HG03442 (cell line): ENCODE measurements at regions not wholly inside any gene's neighbourhood (a gene's known extent, or its start where the extent isn't known, plus 50 kb on each side); places are given as distances from the start of the nearest gene placed in this dataset.
"Not testable (repeated sequence)": the region's sequence is repeated elsewhere in the genome, so short reads cannot be mapped to it uniquely, and the experiment has no call there.

ENCODE experiments used
- ATAC-seq: cut with Tn5 transposase; IDR thresholded peaks from one replicate; pipeline ENCODE4 v1.9.1; 2021; ENCODE audit warnings: mild to moderate bottlenecking, moderate library complexity; ENCODE audit not compliant: unreplicated experiment

DNA sequence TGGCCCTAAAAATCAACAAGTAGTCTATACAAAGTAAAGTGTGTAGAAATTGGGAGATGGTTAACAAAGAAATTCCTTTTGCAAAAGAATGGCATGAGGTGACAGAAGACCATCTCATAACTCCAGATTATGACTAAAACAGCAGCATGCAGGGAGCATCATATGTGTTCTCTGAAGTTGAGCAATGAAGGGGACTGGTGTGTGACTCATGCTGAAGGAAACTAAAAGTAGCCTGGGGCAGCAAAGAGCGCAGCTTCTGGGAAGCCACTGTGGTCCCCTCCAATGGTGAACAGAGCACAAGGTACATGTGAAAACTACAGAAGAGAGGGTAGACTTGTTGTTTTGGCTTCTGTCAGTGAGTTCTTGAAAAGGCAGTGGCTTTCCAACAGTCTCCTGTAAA, 133.4 kb downstream of the MACC1 start:
- ATAC-seq: peak; percentile 77

DNA sequence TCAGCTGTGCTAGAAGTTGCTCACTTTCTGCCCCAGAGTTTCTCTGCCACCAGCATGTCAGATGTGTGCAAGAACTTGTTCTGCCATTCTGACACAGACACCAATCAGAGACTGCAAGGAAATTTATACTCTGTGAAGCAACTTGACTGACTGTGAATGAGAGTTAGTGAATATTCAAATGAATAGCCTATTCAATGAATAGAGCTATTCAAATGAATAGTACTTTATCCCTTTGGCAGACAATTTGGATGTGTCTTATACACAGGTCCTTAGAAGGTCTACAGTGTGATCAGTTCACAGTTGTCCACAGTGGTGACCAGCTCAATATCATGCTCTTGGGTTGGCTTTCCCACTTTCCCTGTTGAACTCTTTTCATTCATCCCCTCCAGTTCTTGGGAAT, 138.1 kb downstream of the MACC1 start:
- no peak for ATAC-seq

DNA sequence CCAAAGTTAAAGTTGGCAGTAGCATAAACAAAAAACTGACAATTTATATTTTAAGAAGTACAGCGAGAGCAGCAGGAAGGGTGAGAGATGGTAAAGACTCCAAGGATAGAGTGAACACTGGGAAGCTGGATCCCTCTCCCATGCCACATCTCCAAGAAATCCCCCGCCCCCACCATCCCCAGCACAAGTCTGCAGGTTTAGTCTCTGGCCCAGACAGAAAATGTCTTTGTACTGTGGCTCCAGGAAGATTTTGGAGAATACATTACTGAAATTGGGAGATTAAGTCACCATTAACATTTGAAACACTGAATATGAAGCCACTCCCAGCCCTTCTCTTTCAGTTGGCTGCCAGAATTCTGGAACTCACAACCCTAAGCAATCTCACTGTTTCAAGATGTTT, 140.3 kb downstream of the MACC1 start:
- ATAC-seq: no peak

DNA sequence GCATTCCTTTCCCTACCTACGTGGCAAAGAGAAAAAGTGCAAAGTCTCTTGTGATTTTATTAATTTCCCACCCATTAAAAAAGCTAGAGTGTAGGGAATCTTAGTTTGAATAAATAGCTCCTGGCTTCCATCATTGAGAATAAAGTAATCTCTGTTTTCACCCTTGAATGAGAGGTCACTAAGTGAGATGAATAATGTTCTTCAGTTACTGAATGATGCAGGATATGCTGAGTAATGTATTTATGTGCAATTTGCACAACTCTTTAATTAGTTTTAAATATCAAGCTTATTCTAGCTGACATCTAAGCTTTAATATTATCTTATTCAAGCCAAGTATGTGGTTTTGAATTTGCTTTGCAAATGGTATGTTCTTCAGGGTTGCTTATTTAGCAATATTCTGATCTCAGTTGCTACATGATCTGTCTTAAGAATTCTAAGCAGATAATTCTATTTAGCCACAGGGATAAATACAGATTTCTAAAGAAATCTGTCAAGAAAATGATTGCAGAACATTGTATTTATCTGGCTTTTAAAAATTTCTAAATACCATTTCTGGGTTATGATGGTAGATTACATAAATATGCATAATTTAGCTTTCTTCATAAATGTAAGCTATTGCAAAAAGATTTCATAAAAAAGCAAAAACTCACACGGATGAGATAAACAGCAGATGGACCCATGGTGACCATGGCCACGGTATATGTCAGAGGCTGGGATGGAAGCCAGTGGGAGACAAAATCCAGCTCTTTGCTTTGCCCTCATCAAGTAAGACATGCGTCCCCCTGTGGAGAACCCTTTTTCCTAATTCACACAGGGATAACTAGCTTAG, 141.0 kb downstream of the MACC1 start:
- no peak for ATAC-seq

DNA sequence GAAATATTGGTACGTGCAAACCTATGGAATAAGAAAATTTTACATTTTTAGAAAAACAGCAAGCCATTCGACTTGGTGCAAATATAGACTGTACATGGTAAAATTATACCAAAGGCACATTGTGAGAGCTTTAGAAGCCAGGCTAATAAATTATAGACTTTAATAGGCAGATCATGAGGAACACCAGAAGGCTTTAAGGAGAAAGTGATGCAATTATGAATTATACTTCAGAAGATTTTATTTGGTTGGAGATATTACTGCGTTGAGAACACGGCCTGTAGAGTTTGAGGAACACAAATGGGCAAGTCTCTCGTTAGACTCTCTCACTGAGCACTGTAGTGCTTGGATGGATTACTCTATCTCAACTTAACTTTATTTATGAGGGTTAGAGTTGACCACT, 141.7 kb downstream of the MACC1 start:
- ATAC-seq: no peak

DNA sequence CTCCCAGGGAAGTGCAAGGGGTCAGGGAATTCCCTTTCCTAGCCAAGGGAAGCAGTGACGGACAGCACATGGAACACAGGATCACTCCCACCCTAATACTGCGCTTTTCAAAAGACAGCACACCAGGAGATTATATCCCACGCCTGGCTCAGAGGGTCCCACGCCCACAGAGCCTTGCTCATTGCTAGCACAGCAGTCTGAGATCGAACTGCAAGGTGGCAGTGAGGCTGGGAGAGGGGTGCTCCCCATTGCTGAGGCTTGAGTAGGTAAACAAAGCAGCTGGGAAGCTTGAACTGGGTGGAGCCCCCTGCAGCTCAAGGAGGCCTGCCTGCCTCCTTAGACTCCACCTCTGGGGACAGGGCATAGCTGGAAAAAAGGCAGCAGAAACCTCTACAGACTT, 149.2 kb downstream of the MACC1 start:
- ATAC-seq: not testable (repeated sequence)

DNA sequence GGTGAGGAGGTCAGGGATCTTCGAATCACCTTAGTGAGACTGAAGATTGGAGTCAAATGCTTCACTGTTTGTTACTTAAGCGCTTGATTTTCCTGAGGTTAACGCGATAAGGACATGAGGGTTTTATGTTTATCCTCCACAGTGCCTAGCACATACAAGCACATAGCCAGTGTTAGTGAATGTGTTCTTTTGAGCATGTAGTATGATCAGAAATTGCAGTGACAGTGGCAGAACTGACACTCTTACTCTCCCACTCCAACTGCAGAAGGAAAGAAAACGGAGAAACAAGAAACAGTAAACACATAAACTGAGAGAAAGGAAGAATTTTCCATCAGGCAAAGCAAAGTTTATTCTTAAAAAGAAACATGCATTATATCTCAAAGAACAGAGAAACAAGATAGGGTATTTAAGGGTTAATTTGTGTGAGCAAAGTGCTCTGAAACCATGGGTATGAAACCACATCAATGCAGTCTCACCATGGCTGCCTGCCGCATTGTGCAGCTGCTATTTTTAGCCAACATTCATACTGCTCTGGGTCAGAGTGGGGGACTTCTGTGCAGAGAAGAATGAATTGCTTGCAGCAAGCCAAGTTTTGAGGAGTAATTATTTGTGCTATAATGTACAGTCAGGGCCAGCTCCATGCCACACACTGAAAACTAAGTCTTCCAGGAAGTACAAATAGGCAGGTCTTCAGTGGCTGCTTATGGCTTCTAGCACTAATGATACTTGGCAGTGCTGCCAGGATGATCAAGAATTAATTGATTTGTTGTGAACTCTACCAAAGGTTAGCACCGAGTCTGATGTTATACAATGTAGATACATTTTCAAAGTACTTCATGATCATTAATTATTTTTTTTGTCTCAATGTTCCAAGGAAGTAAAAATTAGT, 152.0 kb downstream of the MACC1 start:
- peak; percentile 99 for ATAC-seq

DNA sequence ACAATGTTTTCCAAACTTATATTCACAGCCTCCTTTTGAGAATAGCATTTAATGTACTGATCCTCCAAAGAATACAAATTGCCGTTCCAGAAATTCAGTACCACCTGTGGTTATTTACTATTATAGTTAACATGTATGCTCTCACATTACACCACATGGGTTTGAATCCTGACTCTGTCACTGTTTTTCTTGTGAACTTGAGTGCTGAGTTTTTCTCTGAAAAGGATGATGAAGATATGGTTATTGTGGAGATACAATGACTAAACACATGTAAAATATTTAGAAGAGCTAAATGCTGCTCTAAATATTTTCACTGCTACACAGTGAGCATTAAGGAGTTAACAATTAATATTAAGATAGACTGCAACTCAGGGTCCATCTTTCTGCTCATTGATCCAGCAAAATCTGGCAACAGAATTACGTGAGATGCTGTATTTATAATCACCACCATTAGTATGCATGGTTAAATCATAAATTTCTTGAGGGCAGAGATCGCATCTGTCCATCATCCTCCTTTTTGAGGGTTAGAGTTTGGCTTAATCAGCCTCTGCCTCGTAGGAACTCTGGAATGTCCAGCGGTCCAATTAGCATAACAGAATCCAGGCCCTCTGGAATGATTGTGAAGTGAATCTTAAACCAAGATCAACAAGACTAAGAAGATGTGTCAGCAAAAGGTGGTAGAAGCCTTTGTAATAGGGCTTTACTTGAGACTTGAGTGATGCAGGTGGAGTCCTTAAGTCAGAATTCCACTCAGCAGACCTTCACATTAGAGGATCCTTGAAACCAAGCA, 152.8 kb downstream of the MACC1 start:
- no peak for ATAC-seq

DNA sequence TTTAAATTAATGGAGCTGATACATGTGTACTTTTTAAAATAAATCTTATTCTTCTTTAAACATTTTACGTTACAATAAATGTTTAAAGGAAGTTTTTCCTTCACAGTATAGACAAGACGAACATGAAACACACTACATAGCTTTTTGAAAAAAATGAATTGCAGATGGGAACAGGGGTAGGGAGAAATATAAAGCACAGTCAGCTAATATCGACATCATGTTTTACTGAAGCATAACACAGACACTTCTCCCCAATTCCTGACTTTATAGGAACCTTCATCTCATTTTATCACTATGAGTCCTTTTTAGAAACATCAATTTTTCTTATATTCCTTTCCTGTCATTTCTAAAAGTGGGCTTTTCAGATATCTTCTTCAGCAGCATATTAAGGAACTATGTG, 153.5 kb downstream of the MACC1 start:
- no peak for ATAC-seq

DNA sequence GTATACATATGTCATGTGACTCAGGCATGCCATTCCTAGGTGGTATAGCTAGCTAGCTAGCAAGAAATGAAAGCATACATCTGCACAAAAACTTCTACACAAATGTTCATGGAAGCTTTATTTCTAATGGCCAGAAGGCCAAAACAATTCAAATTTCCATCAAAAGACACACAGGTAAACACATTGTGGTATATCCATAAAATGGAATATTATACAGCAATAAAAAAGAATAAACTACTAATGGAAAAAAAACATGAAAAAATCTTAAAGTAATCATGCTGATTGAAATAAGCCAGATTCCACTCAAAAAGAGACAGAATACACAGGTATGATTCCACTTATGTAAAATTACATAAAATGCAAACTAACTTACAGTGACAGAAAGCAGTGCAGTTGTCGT, 154.3 kb downstream of the MACC1 start:
- no peak for ATAC-seq

DNA sequence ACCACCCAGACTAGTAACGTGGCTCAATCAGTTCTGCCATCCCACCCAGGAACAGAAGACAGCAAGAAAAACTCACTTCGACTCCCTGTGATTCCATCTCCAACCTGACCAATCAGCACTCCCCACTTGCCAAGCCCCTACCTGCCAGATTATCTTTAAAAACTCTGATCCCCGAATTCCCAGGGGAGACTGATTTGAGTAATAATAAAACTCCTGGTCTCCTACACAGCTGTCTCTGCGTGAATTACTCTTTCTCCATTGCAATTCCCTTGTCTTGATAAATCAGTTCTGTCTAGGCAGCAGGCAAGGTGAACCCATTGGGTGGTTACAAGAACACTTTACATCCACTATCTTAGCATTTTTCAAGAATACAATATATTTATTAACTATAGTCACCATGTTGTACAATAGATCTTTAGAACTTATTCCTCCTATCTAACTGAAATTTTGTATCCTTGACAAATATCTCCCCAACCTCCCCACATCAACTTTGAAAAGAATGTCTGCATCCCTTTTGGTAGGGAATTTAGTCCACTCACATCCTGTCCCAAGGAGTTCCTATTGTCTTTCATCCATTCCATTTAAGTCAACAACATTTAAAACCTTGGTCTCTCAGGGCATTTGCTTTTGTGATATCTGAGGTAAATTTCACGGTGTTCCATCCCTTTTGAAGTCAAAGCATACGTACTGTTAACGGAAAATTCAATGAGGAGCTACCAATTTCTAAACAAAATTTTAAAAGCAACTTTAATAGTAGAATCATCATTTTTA, 163.7 kb downstream of the MACC1 start:
- ATAC-seq: no peak

DNA sequence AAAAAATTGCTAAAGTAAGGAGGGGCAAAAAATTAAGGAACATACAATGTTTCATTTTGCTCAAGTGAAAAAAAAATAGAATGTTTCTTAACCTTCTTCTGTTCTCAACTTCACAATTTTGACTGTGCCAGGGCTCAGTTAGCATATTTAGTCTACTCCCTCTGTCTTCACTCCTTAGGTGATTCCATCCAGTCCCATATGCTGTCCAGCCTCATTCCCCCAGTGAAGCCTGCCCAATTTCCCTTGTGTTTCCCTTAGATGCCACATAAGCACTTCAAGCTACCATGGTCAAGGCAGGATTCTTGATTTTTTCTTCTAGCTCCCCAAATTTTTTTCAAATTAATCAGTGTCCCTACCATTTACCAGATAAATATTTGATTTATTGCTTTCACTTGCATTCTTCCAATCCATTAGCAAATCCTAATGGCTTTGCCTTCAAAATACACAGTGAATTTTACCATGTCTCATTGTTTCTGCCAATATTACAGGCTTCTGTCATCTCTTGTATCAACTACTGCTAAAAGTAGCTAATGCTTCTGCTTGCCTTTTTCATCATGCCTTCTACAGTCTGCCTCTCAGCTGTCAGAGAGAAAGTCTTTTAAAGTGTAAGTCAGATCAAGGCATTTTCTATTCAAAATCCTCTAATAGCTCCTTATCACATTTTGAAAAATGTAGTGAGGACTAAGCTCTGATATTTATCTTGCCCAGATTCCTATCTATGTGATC, 166.8 kb downstream of the MACC1 start:
- ATAC-seq: no peak

DNA sequence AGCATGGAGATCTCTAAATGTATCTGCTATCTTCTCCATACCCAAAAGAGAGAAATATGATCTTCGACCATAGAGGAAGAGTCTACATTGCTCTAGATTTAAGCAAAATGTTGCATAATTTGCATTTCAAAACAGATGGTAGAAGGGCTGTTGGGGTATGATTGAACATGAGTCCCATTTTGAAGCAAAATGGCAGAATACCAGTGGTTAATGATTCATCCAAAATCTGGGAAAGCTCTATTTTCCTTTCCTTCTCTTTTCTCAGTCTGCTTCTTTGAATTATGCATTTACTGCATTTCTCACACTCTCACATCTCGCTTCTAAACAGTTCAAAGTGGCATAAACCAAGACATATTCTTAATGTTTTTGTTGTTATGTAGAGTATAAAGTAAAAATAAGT, 178.5 kb downstream of the MACC1 start:
- no peak for ATAC-seq

DNA sequence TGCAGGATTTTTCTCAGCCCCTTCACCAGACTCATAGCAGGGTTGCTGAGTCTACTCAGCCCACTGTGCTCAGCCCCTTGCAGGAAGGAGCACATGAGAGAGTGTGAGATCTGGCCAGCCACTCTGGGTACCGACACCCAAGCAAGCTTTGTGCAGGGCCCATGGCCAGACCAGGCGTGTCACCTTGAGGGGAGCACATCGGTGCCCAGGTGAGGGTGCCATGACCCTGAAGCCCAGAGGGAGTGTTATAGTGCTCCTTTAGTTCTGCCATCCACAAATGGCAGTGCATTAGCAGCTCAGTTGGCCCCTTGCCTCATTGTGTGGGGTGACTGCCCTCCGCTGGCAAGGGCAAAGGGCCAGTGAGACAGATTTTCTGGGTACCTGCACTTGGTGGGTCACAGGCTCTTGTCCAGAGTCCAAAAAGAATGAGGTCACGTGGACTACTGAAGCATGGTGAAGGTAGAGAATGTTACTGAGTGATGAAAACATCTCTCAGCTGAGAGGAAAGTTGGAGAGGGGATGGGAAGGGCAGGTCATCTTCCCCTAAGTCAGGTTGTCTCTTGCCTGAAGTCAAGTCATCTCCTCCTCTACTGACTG, 181.8 kb downstream of the MACC1 start:
- ATAC-seq: no peak

DNA sequence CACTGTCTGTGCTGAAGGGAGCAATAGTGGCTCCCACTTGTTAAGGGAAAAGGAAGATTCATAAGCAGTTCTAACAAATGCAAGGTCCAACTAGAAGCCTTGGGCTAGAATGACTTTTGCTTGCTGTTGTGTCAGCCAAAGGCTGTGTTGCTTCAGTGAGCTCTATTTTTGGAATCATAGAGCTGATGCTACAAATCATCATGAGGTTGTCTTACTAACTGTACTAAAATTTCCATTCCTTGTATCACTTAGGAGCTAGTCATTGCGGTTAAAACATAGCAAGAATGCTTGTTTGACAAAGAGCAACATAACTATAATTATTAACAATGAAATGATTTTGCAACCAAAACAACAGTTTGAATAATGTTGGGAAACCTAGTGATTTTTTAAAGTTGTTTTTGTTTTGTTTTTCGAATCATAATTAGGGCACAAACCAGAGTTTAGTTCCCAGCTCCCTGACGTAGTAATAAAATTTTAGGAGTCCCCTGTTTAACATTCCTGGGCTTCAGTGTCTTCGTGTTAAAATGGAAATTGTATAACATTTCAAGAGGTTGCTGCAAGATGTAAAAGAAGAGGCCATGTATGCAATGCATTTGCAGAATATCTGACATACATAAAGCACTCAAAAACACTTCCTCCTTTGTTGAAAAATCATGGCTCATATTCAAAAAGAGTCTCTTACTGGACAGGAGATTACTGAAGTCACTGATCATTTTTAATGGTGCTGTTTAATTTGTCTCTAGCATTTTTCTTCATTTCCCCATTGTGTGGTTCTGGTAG, 183.4 kb downstream of the MACC1 start:
- ATAC-seq: no peak

DNA sequence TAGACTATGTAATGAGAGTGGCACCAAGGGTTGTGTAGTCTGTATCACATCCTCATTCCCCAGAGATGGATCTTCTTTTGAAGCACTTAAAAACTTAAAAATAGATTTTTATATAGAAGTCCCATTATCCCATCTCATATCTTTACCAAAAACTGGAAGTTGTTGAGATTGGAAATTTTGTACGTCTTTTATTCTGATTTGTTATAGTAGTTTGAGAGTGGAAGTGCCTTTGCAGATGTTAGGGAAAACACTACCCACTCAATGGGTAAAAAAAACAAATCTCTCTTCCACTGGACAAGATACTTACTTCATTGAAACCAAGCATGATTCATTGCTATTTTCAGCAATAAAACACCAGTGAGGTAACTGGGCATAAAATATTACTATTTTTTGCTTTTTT, 184.4 kb downstream of the MACC1 start:
- ATAC-seq: no peak

DNA sequence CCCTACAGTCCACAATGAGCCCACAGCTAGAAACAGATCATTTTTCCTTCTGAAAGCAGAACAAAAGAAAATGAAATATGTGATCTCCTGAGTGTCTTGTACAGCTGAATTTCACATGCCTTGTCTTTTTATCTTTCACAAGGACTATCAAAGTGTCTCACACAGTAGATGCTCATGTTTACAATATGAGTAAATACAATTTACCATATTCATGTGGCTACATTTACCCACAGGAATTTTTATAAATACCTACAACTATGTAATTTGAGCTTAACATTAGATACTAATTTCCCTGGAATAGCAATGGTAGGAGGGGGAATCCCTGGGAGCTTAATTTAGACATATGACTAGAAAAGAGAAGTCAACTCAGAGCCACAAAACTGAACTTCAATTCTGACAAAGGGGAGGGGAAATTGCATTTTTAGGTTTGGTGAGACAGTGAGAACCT, 186.2 kb downstream of the MACC1 start:
- ATAC-seq: peak; percentile 67

DNA sequence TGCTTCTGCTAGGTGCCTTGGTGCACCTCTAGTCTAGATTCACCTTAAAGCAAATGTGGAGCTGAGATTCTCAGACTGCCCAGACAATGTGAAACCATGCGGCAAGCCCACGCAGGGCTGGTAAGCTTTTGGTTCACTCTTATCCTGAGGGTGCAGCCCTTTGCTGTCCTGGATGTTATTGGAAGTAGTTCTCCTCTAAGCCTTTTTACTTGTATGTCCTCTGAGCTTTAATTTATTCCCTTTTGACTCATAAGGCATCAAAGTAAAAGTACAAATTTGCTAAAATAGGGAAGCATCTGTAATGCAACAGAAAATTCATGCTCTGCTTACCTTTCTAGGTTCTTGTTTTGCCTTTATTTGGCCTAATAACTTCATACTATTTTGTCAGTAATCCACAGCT, 186.8 kb downstream of the MACC1 start:
- ATAC-seq: peak; percentile 83

DNA sequence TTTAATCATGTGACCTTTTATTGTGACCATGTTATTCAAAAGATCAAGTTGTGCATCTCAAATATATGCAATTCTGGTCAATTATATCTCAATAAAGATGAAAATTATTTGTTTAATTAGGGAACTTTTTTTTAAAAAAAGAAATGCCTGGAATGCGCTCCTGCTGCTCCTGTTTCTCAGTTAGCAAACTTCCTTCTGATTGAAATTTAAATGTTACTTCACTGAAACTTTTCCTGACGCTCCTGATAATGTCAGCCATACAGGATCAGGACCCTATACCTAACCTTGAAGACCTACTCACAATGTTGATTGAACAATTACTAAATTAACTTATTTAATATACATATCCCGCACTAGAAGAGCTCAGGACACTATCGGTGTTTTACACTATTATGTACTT, 190.4 kb downstream of the MACC1 start:
- no peak for ATAC-seq
